Activated T-helper 17 cell treated with anti-CD3 and anti-CD28 coated beads, Interleukin-2, amount 50 U/mL, for 72 hours (primary cell): ENCODE measurements at regions not wholly inside any gene's neighbourhood (a gene's known extent, or its start where the extent isn't known, plus 50 kb on each side); places are given as distances from the start of the nearest gene placed in this dataset.
"Not testable (repeated sequence)": the region's sequence is repeated elsewhere in the genome, so short reads cannot be mapped to it uniquely, and the experiment has no call there.

ENCODE experiments used
- ATAC-seq: fragments of 150-1000 bp; cut with Tn5 transposase; replicated peaks from 2 replicates; pipeline ENCODE4 v1.10.0; 2021; ENCODE audit warnings: mild to moderate bottlenecking, moderate library complexity
- H3K27ac Mint-ChIP-seq: one replicate; pipeline ENCODE4 v1.8.0; 2022; ENCODE audit warnings: mixed read lengths
- H3K27me3 Mint-ChIP-seq: one replicate; pipeline ENCODE4 v1.8.0; 2022; ENCODE audit warnings: mixed read lengths
- H3K36me3 Mint-ChIP-seq: one replicate; pipeline ENCODE4 v1.8.0; 2022; ENCODE audit warnings: low read depth, mild to moderate bottlenecking, mixed read lengths
- H3K4me1 Mint-ChIP-seq: one replicate; pipeline ENCODE4 v1.8.0; 2022; ENCODE audit warnings: mixed read lengths
- H3K4me3 Mint-ChIP-seq: one replicate; pipeline ENCODE4 v1.8.0; 2022; ENCODE audit warnings: mild to moderate bottlenecking, mixed read lengths
- H3K9me3 Mint-ChIP-seq: one replicate; pipeline ENCODE4 v1.8.0; 2022; ENCODE audit warnings: mixed read lengths

- Mint-ChIP-seq H3K4me3 (no peak overlapping the region), H3K36me3 (no peaks in the 10 kb centered on the region), H3K4me1 (no peaks in the 10 kb centered on the region), H3K27me3 (peaks cover 10% of the 10 kb centered on the region), H3K9me3 (no peaks in the 10 kb centered on the region), H3K27ac (no peak overlapping the region)
- ATAC-seq: no peak
Measured at GRCh38 chr5:102666164-102666946, 88.8 kb upstream of the PAM start.

DNA sequence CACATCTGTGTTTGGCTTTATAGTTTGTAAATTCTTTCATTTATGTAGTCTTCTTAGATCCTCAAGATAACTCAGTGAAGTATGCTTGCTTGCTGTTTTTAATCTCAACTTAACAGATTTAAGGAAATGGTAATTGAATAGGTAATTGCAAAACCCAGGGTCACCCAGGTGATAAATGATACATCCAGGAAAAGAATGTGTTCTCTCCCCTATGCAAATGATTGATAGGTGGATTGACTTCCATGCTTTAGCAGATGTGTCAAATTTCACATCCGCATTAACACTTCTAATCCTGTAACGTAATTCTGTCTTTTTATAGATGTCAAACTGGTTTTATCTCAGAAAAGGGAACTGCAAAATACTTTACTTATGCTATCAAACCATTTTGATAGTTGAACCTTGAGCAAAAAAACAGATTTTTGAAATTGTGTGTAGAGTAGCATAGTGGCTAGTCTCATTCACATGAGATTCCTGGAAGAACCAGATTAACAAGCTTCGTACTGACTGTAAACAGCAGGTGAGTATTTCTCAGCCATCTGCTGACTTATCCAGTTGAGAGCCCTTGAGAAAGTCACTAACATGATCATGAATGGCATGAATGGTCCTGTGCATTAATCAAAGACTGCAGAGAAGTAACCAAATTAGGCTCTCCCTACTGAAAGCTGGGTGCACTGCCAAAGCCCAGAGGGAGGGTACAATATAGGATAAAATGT is 86.7 kb upstream of the PAM start:
- no peaks in the 10 kb centered on the region for H3K4me1 Mint-ChIP-seq
- H3K27me3 Mint-ChIP-seq: peaks cover 10% of the 10 kb centered on the region
- H3K27ac Mint-ChIP-seq: no peak overlapping the region
- no peaks in the 10 kb centered on the region for H3K36me3 Mint-ChIP-seq
- ATAC-seq: no peak
- no peak overlapping the region for H3K4me3 Mint-ChIP-seq
- no peaks in the 10 kb centered on the region for H3K9me3 Mint-ChIP-seq

- no peaks in the 10 kb centered on the region for H3K4me1 Mint-ChIP-seq
- no peaks in the 10 kb centered on the region for H3K9me3 Mint-ChIP-seq
- no peaks in the 10 kb centered on the region for H3K36me3 Mint-ChIP-seq
- ATAC-seq: no peak
- peaks cover 10% of the 10 kb centered on the region for H3K27me3 Mint-ChIP-seq
- no peak overlapping the region for H3K27ac Mint-ChIP-seq
- H3K4me3 Mint-ChIP-seq: no peak overlapping the region
Measured at GRCh38 chr5:102670224-102670836, 84.8 kb upstream of the PAM start.

GRCh38 chr5:102671033-102671734 is 83.9 kb upstream of the PAM start:
- not testable (repeated sequence) for H3K4me1 Mint-ChIP-seq, H3K9me3 Mint-ChIP-seq, ATAC-seq, H3K36me3 Mint-ChIP-seq, H3K27me3 Mint-ChIP-seq, H3K4me3 Mint-ChIP-seq, H3K27ac Mint-ChIP-seq

DNA sequence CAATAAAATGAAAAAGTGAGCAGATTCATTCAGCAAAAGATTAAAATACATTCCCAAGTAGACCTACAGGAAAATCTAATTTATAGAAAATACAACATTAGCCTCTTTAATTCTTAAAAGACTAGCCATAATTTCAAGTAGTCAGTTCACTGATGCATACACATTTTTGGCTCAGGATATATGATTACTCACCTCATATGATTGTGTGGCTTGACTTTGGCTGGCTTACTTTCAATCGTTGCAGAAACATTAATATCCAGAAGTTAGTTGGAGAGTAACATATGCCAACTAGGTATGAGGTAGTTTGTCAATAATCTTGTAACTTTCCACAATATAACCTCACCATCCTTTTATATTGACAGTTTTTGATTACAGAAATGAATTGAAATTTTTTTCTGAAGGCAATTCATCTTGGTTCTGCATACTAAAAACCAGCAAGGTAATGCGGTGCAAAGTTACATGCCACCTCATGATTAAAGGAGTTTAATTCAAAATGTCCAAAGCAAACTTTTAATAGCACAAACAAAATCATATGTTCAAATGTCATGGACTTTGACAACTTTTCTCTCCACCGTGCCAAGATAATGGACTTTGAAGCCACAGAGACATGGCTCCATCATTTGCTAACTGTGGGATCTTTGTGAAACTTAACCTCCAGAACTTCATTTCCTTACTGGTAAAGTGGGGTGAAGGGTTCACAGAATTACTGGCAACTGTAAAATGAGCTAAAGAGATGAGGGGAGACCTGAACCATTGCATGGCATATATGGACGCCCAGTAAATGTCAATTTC is 76.6 kb upstream of the PAM start:
- no peak overlapping the region for H3K27ac Mint-ChIP-seq
- H3K27me3 Mint-ChIP-seq: peaks cover 6% of the 10 kb centered on the region
- H3K36me3 Mint-ChIP-seq: no peaks in the 10 kb centered on the region
- no peaks in the 10 kb centered on the region for H3K9me3 Mint-ChIP-seq
- no peak overlapping the region for H3K4me3 Mint-ChIP-seq
- no peaks in the 10 kb centered on the region for H3K4me1 Mint-ChIP-seq
- ATAC-seq: no peak

DNA sequence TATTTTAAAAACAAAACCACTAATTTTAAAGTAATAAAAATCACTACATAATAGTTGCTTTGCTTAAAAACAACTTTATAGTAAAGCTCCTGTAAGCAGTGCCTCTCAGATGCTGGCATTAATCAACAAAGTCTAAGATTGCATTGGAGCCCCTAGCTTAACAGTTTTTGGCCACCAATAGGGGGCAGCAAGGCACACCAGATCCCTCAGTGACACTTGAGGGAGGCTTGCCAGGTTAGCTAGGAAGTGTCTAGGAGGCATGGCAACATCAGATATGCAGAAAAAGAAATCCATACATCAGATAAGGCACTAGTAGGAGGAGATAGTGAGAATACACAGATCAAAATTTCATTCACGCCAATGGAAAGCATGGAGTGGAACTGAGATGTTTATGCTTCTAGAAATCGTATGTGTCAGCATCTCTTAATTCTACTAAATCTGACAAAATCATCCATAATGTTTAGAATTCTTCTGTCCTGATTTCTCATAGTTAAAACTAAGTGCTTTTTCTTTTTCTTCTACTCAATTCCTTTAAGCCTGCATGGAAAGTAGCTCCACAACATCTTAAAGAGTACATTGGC is 73.6 kb upstream of the PAM start:
- Mint-ChIP-seq H3K27ac (no peak overlapping the region), H3K9me3 (no peaks in the 10 kb centered on the region), H3K4me3 (no peak overlapping the region), H3K27me3 (peaks cover 6% of the 10 kb centered on the region), H3K4me1 (no peaks in the 10 kb centered on the region), H3K36me3 (no peaks in the 10 kb centered on the region)
- peak; percentile 85 for ATAC-seq

GRCh38 chr5:102682101-102682647 is 72.9 kb upstream of the PAM start:
- no peak for ATAC-seq
- Mint-ChIP-seq H3K36me3 (no peaks in the 10 kb centered on the region), H3K9me3 (no peaks in the 10 kb centered on the region), H3K4me1 (no peaks in the 10 kb centered on the region), H3K27me3 (peaks cover 6% of the 10 kb centered on the region), H3K4me3 (no peak overlapping the region), H3K27ac (no peak overlapping the region)

DNA sequence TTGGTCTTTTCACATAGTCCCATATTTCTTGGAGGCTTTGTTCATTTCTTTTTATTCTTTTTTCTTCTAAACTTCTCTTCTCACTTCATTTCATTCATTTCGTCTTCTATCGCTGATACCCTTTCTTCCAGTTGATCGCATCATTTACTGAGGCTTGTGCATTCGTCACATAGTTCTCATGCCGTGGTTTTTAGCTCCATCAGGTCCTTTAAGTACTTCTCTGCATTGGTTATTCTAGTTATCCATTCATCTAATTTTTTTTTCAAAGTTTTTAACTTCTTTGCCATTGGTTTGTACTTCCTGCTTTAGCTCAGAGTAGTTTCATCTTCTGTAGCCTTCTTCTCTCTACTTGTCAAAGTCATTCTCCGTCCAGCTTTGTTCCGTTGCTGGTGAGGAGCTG is 67.0 kb upstream of the PAM start:
- ATAC-seq: not testable (repeated sequence)

GRCh38 chr5:102688581-102689342 is 66.3 kb upstream of the PAM start:
- H3K27ac Mint-ChIP-seq, H3K27me3 Mint-ChIP-seq, H3K4me1 Mint-ChIP-seq, H3K36me3 Mint-ChIP-seq, ATAC-seq, H3K4me3 Mint-ChIP-seq, H3K9me3 Mint-ChIP-seq: not testable (repeated sequence)

More for the DNA sequence above, 67.0 kb upstream of the PAM start:
- H3K36me3 Mint-ChIP-seq, H3K4me3 Mint-ChIP-seq, H3K27me3 Mint-ChIP-seq, H3K9me3 Mint-ChIP-seq, H3K4me1 Mint-ChIP-seq, H3K27ac Mint-ChIP-seq: not testable (repeated sequence)

- Mint-ChIP-seq H3K4me1 (no peaks in the 10 kb centered on the region), H3K27ac (no peak overlapping the region)
- no peak for ATAC-seq
Measured at GRCh38 chr5:102690910-102691309, 64.2 kb upstream of the PAM start.

GRCh38 chr5:102691434-102691833 is 63.7 kb upstream of the PAM start:
- H3K27me3 Mint-ChIP-seq: peaks cover 7% of the 10 kb centered on the region
- no peak overlapping the region for H3K27ac Mint-ChIP-seq
- no peak for ATAC-seq
- no peaks in the 10 kb centered on the region for H3K4me1 Mint-ChIP-seq
- no peak overlapping the region for H3K4me3 Mint-ChIP-seq
- H3K9me3 Mint-ChIP-seq: no peaks in the 10 kb centered on the region
- H3K36me3 Mint-ChIP-seq: no peaks in the 10 kb centered on the region

More at GRCh38 chr5:102690910-102691309, 64.2 kb upstream of the PAM start:
- Mint-ChIP-seq H3K9me3 (no peaks in the 10 kb centered on the region), H3K4me3 (no peak overlapping the region), H3K27me3 (peaks cover 3% of the 10 kb centered on the region), H3K36me3 (no peaks in the 10 kb centered on the region)

GRCh38 chr5:102700120-102700831 is 54.8 kb upstream of the PAM start:
- no peak for ATAC-seq
- Mint-ChIP-seq H3K27ac (no peak overlapping the region), H3K4me3 (no peak overlapping the region), H3K36me3 (no peaks in the 10 kb centered on the region), H3K27me3 (peaks cover 4% of the 10 kb centered on the region), H3K4me1 (no peaks in the 10 kb centered on the region), H3K9me3 (no peaks in the 10 kb centered on the region)
